Trophoblast cell (in vitro differentiated cells and primary cell): ENCODE measurements at regions not wholly inside any gene's neighbourhood (a gene's known extent, or its start where the extent isn't known, plus 50 kb on each side); places are given as distances from the start of the nearest gene placed in this dataset.

Source experiments
- DNase-seq, 2 donors: peaks; one replicate each; pipeline ENCODE4 v3.0.0-alpha.2; 2016
- H2AFZ ChIP-seq: 2 replicates; pipeline ENCODE4 v1.6.1; 2013; ENCODE audit warnings: low read length, moderate library complexity, mild to moderate bottlenecking; ENCODE audit not compliant: insufficient read depth, poor library complexity
- H2AK5ac ChIP-seq: 2 replicates; pipeline ENCODE4 v1.6.1; 2013; ENCODE audit warnings: mild to moderate bottlenecking, low read length
- H2BK120ac ChIP-seq: 2 replicates; pipeline ENCODE4 v1.6.1; 2013; ENCODE audit warnings: low read length, mild to moderate bottlenecking, moderate library complexity; ENCODE audit not compliant: insufficient read depth, poor library complexity
- H2BK12ac ChIP-seq: 2 replicates; pipeline ENCODE4 v1.6.1; 2013; ENCODE audit warnings: mild to moderate bottlenecking, low read length, moderate library complexity
- H2BK5ac ChIP-seq: 2 replicates; pipeline ENCODE4 v1.6.1; 2013; ENCODE audit warnings: low read length, low read depth, moderate library complexity, mild to moderate bottlenecking; ENCODE audit not compliant: poor library complexity
- H3K14ac ChIP-seq: 2 replicates; pipeline ENCODE4 v1.6.1; 2013; ENCODE audit warnings: mild to moderate bottlenecking, low read length
- H3K18ac ChIP-seq: 2 replicates; pipeline ENCODE4 v1.6.1; 2013; ENCODE audit warnings: mild to moderate bottlenecking, low read length
- H3K23ac ChIP-seq: 2 replicates; pipeline ENCODE4 v1.6.1; 2013; ENCODE audit warnings: low read length
- H3K27ac ChIP-seq: 2 replicates; pipeline ENCODE4 v1.5.1; 2013; ENCODE audit warnings: low read depth, mild to moderate bottlenecking, inconsistent platforms, low read length, moderate library complexity
- H3K27me3 ChIP-seq: 2 replicates; pipeline ENCODE4 v1.6.1; 2013; ENCODE audit warnings: inconsistent platforms, mild to moderate bottlenecking, low read length, moderate library complexity; ENCODE audit not compliant: insufficient read depth
- H3K36me3 ChIP-seq, 2 experiments: 1 replicate in 1 of 2; 2 replicates in 1 of 2; pipeline ENCODE4 v1.6.1; 2013; ENCODE audit warnings: low read length in 2 of 2, mild to moderate bottlenecking in 2 of 2, moderate library complexity in 1 of 2; ENCODE audit not compliant: insufficient read depth in 2 of 2, control insufficient read depth in 1 of 2
- H3K4ac ChIP-seq: 2 replicates; pipeline ENCODE4 v1.6.1; 2013; ENCODE audit warnings: low read depth, mild to moderate bottlenecking, low read length, moderate library complexity
- H3K4me1 ChIP-seq, 2 experiments: 1 replicate in 1 of 2; 2 replicates in 1 of 2; pipeline ENCODE4 v1.6.1; 2013; ENCODE audit warnings: low read length in 2 of 2, mild to moderate bottlenecking in 2 of 2, moderate library complexity in 1 of 2; ENCODE audit not compliant: insufficient read depth in 2 of 2, control insufficient read depth in 1 of 2
- H3K4me2 ChIP-seq: 2 replicates; pipeline ENCODE4 v1.6.1; 2013; ENCODE audit warnings: inconsistent platforms, mild to moderate bottlenecking, low read length, moderate library complexity
- H3K4me3 ChIP-seq: 2 replicates; pipeline ENCODE4 v1.5.1; 2013; ENCODE audit warnings: mild to moderate bottlenecking, low read depth, low read length, inconsistent platforms
- H3K79me1 ChIP-seq: one replicate; pipeline ENCODE4 v1.6.1; 2013; ENCODE audit warnings: low read length
- H3K79me2 ChIP-seq: 2 replicates; pipeline ENCODE4 v1.6.1; 2013; ENCODE audit warnings: low read length, mild to moderate bottlenecking; ENCODE audit not compliant: control insufficient read depth, insufficient read depth, poor library complexity
- H3K9ac ChIP-seq: 2 replicates; pipeline ENCODE4 v1.6.1; 2013; ENCODE audit warnings: mild to moderate bottlenecking, low read length
- H3K9me3 ChIP-seq: 2 replicates; pipeline ENCODE4 v1.6.1; 2013; ENCODE audit warnings: low read depth, mild to moderate bottlenecking, control low read depth, inconsistent platforms, low read length; ENCODE audit not compliant: insufficient read depth
- H4K12ac ChIP-seq: 2 replicates; pipeline ENCODE4 v1.6.1; 2013; ENCODE audit warnings: low read depth, mild to moderate bottlenecking, low read length, moderate library complexity
- H4K8ac ChIP-seq: 2 replicates; pipeline ENCODE4 v1.6.1; 2013; ENCODE audit warnings: low read depth, mild to moderate bottlenecking, low read length, moderate library complexity
- H4K91ac ChIP-seq: one replicate; pipeline ENCODE4 v1.6.1; 2013; ENCODE audit warnings: low read depth, mild to moderate bottlenecking, low read length, moderate library complexity
- WGBS: extraction: QIAGEN DNeasy Blood & Tissue Kit; methylation state at CpG from one replicate; pipeline ENCODE4 v1.1.7; 2013; ENCODE audit warnings: missing lambda C conversion rate; ENCODE audit not compliant: insufficient read length, insufficient coverage; ENCODE audit errors: extremely low coverage; 5-methylcytosine and 5-hydroxymethylcytosine counted together

DNA sequence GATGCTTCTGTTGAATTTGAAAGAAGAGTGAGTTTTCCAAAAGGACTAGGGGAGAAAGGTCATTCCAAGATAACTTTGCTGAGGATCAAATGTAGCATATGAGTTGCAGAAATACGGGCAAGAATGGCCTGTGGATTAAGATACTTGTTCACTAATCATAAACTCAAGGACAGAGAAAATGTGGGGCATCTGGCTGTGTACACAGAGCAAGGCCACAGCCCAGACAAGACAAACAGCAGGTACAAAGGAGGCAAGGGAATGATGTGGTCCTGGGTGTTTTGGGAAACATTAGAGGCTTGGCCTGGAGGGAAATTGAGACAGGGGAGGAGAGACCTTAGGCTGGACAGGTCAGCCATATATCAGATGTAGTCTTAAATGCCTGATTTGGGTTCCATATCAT lies 254.8 kb downstream of the TTC32 start:
- H2AFZ ChIP-seq = no peak overlapping the region
- H4K12ac ChIP-seq = no peak overlapping the region
- no peaks in the 10 kb centered on the region for H3K4me1 ChIP-seq
- no peak overlapping the region for H3K23ac ChIP-seq
- no peaks in the 10 kb centered on the region for H3K27me3 ChIP-seq
- H3K9me3 ChIP-seq = no peaks in the 10 kb centered on the region
- no peak for DNase-seq
- H3K36me3 ChIP-seq = no peaks in the 10 kb centered on the region
- H4K91ac ChIP-seq = no peak overlapping the region
- H3K79me1 ChIP-seq = no peaks in the 10 kb centered on the region
- H3K4me2 ChIP-seq = no peak overlapping the region
- no peak overlapping the region for H2BK120ac ChIP-seq
- no peak overlapping the region for H3K14ac ChIP-seq
- no peak overlapping the region for H3K4me3 ChIP-seq
- no peak overlapping the region for H3K18ac ChIP-seq
- H2BK12ac ChIP-seq = no peak overlapping the region
- no CpG with 5 or more reads among the region's 1 CpG for WGBS
- no peaks in the 10 kb centered on the region for H3K79me2 ChIP-seq
- H2AK5ac ChIP-seq = no peak overlapping the region
- H3K27ac ChIP-seq = no peak overlapping the region
- no peak overlapping the region for H2BK5ac ChIP-seq
- H3K4ac ChIP-seq = no peak overlapping the region
- H3K9ac ChIP-seq = no peak overlapping the region
- no peak overlapping the region for H4K8ac ChIP-seq

DNA sequence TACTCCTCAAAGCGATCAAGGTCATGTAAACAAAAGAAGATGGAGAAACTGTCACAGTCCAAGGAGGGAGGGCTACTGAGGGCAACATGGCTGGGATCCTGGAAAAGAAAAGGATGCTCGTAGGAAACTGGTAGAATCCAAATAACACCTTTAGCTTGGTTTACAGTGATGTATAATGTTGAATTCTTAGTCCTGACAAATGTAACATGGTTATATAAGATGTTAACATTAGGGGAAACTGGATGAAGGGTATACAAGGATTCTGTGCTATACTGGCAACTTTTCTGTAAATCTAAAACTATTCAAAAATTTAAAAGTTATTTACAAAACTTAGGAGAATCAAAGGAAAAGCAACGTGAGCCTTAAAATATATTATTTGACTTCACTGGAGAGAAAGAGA lies 257.0 kb downstream of the TTC32 start:
- Histone ChIP-seq H2AK5ac (no peak overlapping the region), H3K23ac (no peak overlapping the region), H3K36me3 (no peaks in the 10 kb centered on the region), H3K9me3 (no peaks in the 10 kb centered on the region), H4K91ac (no peak overlapping the region), H3K14ac (no peak overlapping the region), H3K4me3 (no peak overlapping the region), H2AFZ (no peak overlapping the region), H3K9ac (no peak overlapping the region), H3K79me2 (no peaks in the 10 kb centered on the region), H3K27ac (no peak overlapping the region), H3K79me1 (no peaks in the 10 kb centered on the region), H3K27me3 (no peaks in the 10 kb centered on the region), H4K12ac (no peak overlapping the region), H2BK5ac (no peak overlapping the region), H2BK12ac (no peak overlapping the region), H4K8ac (no peak overlapping the region), H2BK120ac (no peak overlapping the region), H3K18ac (no peak overlapping the region), H3K4me1 (no peaks in the 10 kb centered on the region), H3K4me2 (no peak overlapping the region), H3K4ac (no peak overlapping the region)
- DNase-seq = no peak
- no CpG with 5 or more reads among the region's 3 CpGs for WGBS

DNA sequence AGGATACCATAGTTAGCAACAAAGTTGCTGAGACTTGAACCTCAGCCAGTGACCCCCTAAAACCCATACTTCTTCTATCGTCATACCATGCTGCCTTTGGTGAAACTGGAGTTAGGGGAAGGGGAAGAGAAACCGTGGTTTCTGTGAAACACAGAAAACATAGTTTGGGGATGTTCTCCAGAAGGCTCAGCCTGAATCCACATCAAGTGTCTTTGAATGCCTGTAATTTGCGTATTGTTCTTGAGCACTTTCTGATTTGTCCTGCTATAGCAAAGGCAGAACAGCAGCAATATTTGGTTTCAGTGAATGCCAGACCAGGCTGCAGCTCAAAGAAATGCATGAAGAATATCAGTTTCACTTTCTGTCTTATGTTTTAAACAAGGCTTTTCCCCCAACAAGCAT lies 258.7 kb downstream of the TTC32 start:
- no peak overlapping the region for H4K8ac ChIP-seq
- H3K9ac ChIP-seq = no peak overlapping the region
- no peak overlapping the region for H3K23ac ChIP-seq
- DNase-seq = no peak
- no peak overlapping the region for H2BK12ac ChIP-seq
- H3K14ac ChIP-seq = no peak overlapping the region
- no peaks in the 10 kb centered on the region for H3K79me1 ChIP-seq
- H3K4ac ChIP-seq = no peak overlapping the region
- no peak overlapping the region for H2AK5ac ChIP-seq
- H3K79me2 ChIP-seq = no peaks in the 10 kb centered on the region
- no peak overlapping the region for H3K27ac ChIP-seq
- no peaks in the 10 kb centered on the region for H3K36me3 ChIP-seq
- no peak overlapping the region for H3K18ac ChIP-seq
- no peaks in the 10 kb centered on the region for H3K9me3 ChIP-seq
- no peaks in the 10 kb centered on the region for H3K4me1 ChIP-seq
- no peak overlapping the region for H3K4me2 ChIP-seq
- no peaks in the 10 kb centered on the region for H3K27me3 ChIP-seq
- no peak overlapping the region for H2BK120ac ChIP-seq
- no peak overlapping the region for H4K12ac ChIP-seq
- no peak overlapping the region for H3K4me3 ChIP-seq
- no peak overlapping the region for H4K91ac ChIP-seq
- no CpG with 5 or more reads among the region's 3 CpGs for WGBS
- H2BK5ac ChIP-seq = no peak overlapping the region
- no peak overlapping the region for H2AFZ ChIP-seq

DNA sequence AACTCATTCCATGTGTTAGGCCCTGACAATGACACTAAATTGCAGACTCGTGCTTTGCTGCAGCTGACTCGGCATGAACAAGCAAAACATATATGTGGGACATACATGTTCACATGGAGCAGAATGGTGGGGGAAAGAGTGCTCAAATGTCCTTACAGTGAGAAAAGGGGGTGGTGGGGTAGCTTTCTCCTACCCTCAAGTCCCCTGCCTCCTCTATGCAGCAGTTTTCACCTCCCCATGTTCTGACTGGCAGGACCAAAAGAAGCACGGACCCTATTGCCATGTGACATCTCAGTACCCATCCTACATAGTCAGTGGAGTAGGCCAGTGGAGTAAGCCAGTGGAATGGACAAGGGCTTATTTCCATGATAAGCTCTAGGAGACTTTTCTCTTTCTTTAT lies 259.3 kb downstream of the TTC32 start:
- H3K27ac ChIP-seq = no peak overlapping the region
- H4K91ac ChIP-seq = no peak overlapping the region
- no peaks in the 10 kb centered on the region for H3K79me1 ChIP-seq
- H3K79me2 ChIP-seq = no peaks in the 10 kb centered on the region
- no peak overlapping the region for H2AFZ ChIP-seq
- no peaks in the 10 kb centered on the region for H3K27me3 ChIP-seq
- DNase-seq = no peak
- no peak overlapping the region for H2BK5ac ChIP-seq
- no peak overlapping the region for H3K4me3 ChIP-seq
- no peaks in the 10 kb centered on the region for H3K36me3 ChIP-seq
- H3K9ac ChIP-seq = no peak overlapping the region
- no peaks in the 10 kb centered on the region for H3K9me3 ChIP-seq
- no peak overlapping the region for H4K12ac ChIP-seq
- no peak overlapping the region for H2BK120ac ChIP-seq
- no CpG with 5 or more reads among the region's 3 CpGs for WGBS
- H3K14ac ChIP-seq = no peak overlapping the region
- H3K18ac ChIP-seq = no peak overlapping the region
- no peak overlapping the region for H3K4ac ChIP-seq
- H2BK12ac ChIP-seq = no peak overlapping the region
- H3K23ac ChIP-seq = no peak overlapping the region
- H4K8ac ChIP-seq = no peak overlapping the region
- H3K4me1 ChIP-seq = no peaks in the 10 kb centered on the region
- H2AK5ac ChIP-seq = no peak overlapping the region
- no peak overlapping the region for H3K4me2 ChIP-seq
